Psoas muscle (tissue), 7 donors: ENCODE measurements at regions not wholly inside any gene's neighbourhood (a gene's known extent, or its start where the extent isn't known, plus 50 kb on each side); places are given as distances from the start of the nearest gene placed in this dataset.

Experiments used
- ATAC-seq, 4 donors: fragments of 200-7000 bp; cut with Tn5 transposase; one replicate each; pipeline ENCODE4 v1.9.1; 2020; ENCODE audit warnings: moderate library complexity in 3 of 4, mild to moderate bottlenecking in 2 of 4
- DNase-seq, 2 donors: peaks; one replicate each; pipeline ENCODE4 v3.0.0-alpha.2; 2020
- H3K27ac ChIP-seq: fragments of 200-600 bp; one replicate; pipeline ENCODE4 v1.8.0; 2022
- H3K27me3 ChIP-seq, 3 donors: fragments of 200-600 bp in 1 of 3; one replicate each; pipeline versions ENCODE4 v1.6.1 to v1.8.0; 2013 to 2022; ENCODE audit warnings: low read length in 2 of 3, mild to moderate bottlenecking in 2 of 3, moderate library complexity in 1 of 3; ENCODE audit not compliant: insufficient read depth in 3 of 3
- H3K36me3 ChIP-seq, 2 donors: fragments of 200-600 bp in 1 of 2; one replicate each; pipeline versions ENCODE4 v1.6.1 to v1.8.0; 2013 to 2022; ENCODE audit warnings: low read depth in 1 of 2, mild to moderate bottlenecking in 1 of 2, moderate library complexity in 1 of 2; ENCODE audit not compliant: insufficient read depth in 1 of 2
- H3K4me1 ChIP-seq: fragments of 200-600 bp; one replicate; pipeline ENCODE4 v1.8.0; 2022
- H3K4me3 ChIP-seq: fragments of 200-600 bp; one replicate; pipeline ENCODE4 v1.8.0; 2022; ENCODE audit warnings: mild to moderate bottlenecking
- H3K9me3 ChIP-seq: fragments of 200-600 bp; one replicate; pipeline ENCODE4 v1.8.0; 2022
- WGBS, 3 donors: extraction: QIAGEN DNeasy Blood & Tissue Kit; methylation state at CpG; one replicate each; pipeline versions ENCODE4 v1.1.6 to v1.1.7; 2013; 5-methylcytosine and 5-hydroxymethylcytosine counted together
- intact Hi-C, 2 donors: fragments of 100-400 bp; cut with DNase I; formaldehyde crosslinking; loops; one replicate each; pipeline versions ENCODE4 v1.11.0 to v1.14.2; 2022
- TF ChIP-seq, protein P1 (sequence below): fragments of 200-600 bp; IDR thresholded peaks from one replicate; pipeline ENCODE4 v1.8.0; 2022; ENCODE audit warnings: antibody characterized with exemption
- donor health status: healthy with polysubstance abuse.
- donor health status: DM: no; HTN: no; CAD: no; lungs with moderate emphysema.
- donor health status: Bipolar disorder and iron deficiency.
- donor health status: healthy.
- donor health status: DM: yes; HTN: yes; CAD: no.
- donor health status: DM: no; HTN: no; CAD: no.
- donor health status: DM: yes; HTN: yes; CAD: no.

DNA sequence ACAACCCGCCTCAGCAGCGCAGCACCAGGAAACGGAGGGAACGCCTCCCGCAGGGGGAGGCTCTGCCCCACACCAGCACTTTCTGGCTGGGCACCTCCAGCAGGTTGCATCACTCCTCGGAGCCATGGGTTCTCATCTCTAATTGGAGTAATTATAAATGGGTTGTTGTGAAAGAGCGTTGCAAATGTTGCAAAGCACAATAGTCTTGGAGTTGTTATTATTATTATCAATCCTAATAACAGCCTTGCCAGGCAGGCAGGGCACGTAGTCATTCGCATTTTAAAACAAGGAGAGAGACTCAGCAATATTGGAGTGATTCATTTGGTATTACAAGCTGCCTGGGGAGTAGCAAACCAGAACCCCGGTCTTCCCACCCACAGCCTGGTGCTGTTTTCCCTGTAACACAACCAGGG is 108.6 kb upstream of the GJB6 start:
- no peaks in the 10 kb centered on the region for H3K9me3 ChIP-seq
- no peaks in the 10 kb centered on the region for H3K4me1 ChIP-seq
- TF ChIP-seq, protein P1, sequence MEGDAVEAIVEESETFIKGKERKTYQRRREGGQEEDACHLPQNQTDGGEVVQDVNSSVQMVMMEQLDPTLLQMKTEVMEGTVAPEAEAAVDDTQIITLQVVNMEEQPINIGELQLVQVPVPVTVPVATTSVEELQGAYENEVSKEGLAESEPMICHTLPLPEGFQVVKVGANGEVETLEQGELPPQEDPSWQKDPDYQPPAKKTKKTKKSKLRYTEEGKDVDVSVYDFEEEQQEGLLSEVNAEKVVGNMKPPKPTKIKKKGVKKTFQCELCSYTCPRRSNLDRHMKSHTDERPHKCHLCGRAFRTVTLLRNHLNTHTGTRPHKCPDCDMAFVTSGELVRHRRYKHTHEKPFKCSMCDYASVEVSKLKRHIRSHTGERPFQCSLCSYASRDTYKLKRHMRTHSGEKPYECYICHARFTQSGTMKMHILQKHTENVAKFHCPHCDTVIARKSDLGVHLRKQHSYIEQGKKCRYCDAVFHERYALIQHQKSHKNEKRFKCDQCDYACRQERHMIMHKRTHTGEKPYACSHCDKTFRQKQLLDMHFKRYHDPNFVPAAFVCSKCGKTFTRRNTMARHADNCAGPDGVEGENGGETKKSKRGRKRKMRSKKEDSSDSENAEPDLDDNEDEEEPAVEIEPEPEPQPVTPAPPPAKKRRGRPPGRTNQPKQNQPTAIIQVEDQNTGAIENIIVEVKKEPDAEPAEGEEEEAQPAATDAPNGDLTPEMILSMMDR: no peak
- H3K27me3 ChIP-seq: no peaks in the 10 kb centered on the region
- H3K36me3 ChIP-seq: no peaks in the 10 kb centered on the region
- no peak overlapping the region for H3K4me3 ChIP-seq
- ATAC-seq (peak in 1 of 4 donors; percentile 62), DNase-seq (peak; percentile 63 to 72)
- intact Hi-C loops: no loop called here
- 51 to 67% (median 51%) methylated on average over 10 of the region's 10 CpGs for WGBS, 3 donors
- no peak overlapping the region for H3K27ac ChIP-seq

DNA sequence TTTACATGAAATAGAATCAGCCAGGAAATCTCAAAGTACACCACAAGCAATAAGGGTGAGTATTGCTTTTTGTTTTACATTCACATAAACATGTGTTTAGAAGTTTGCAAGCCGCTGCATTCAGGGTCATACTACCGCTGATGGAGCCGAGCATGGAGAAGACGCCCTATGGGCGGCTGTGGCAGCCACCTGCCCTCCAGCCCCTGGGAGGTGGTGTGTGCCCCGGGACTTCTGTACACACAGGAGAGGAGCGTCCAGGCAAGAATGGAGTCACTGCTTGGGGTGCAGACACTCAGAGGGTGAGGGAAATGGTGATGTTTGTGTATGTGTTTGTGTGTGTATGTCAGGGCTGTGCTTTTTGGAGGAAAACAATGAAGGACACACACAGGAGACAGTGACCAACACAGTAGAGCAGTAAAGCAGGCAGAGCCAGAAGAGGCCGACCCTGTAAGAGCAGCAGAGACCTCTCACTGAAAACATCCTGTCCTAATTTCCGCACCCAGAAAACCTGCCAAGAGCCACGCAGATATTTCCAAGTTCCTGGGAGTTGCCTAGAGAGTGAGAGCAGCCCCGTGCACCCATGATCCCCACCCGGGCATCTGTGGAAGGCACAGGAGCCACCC is 108.1 kb upstream of the GJB6 start:
- TF ChIP-seq, protein P1: no peak
- Histone ChIP-seq H3K4me1 (no peaks in the 10 kb centered on the region), H3K9me3 (no peaks in the 10 kb centered on the region), H3K4me3 (no peak overlapping the region), H3K27ac (no peak overlapping the region), H3K36me3 (no peaks in the 10 kb centered on the region), H3K27me3 (no peaks in the 10 kb centered on the region)
- ATAC-seq (peak in 1 of 4 donors; percentile 37), DNase-seq (no peak)
- intact Hi-C loops: no loop called here
- WGBS, 3 donors: 49 to 56% (median 51%) methylated on average over 12 of the region's 12 CpGs

DNA sequence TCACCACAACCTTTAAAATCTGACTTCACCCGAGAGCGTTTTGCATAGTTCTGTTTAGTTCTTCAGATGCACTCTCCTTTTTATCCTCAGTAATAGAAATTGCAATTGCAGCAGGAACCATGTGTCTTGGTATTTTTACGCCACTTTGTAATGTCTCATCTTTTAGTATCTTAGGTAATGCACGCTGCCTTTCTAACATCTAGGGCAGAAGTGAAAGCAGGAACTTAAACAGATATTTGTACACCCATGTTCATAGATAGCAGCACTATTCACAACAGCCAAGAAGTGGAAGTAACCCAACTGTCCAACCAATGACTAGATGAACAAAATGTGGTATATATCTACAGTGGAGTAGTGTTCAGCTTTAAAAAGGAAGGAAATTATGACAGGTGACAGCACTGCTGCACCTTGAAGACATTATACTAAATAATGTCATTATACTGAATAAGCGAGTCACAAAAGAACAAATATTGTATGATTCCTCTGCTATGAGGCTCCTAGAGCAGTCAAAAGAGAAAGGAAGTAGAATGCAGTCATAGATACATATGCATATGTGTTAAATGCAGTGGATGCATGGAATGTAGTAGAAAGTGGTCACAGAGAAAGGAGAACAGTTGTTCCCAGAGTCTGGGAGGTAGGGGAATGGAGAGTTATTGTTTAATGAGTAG is 105.9 kb upstream of the GJB6 start:
- Histone ChIP-seq H3K27me3 (no peaks in the 10 kb centered on the region), H3K4me3 (no peak overlapping the region), H3K27ac (no peak overlapping the region), H3K36me3 (no peaks in the 10 kb centered on the region), H3K4me1 (no peaks in the 10 kb centered on the region), H3K9me3 (no peaks in the 10 kb centered on the region)
- TF ChIP-seq, protein P1: no peak
- intact Hi-C loops: no loop called here
- ATAC-seq: no peak
- DNase-seq: no peak
- 88 to 93% (median 89%) methylated on average over 5 of the region's 5 CpGs for WGBS, 3 donors

DNA sequence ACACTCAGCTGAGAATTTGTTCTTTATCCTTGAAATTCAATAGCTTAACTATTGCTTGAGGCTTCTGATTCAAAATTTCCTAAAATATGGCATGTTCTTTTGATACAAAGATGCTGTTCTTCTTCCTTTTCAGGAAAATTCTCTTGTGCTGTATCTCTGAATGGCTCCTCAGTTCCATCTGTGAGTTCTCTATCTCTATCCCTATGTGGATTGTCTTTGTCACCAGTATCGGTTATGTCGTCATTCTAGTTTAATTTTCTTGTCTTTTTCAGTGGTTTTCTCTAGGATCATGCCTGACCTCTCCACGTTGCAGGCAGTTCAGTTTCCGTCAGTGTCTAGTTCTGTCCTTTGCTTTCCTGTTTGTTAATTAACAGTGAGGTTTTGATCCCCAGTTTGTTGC is 104.6 kb upstream of the GJB6 start:
- intact Hi-C loops: no loop called here

More for the DNA sequence above, 104.6 kb upstream of the GJB6 start:
- Histone ChIP-seq H3K9me3 (no peaks in the 10 kb centered on the region), H3K27ac (no peak overlapping the region), H3K4me1 (no peaks in the 10 kb centered on the region), H3K36me3 (no peaks in the 10 kb centered on the region), H3K4me3 (no peak overlapping the region), H3K27me3 (no peaks in the 10 kb centered on the region)
- 76 to 77% (median 77%) methylated on average over 4 of the region's 4 CpGs for WGBS, 3 donors
- TF ChIP-seq, protein P1: no peak
- ATAC-seq (no peak), DNase-seq (no peak)
